HCT116 (cell line): ENCODE measurements at regions not wholly inside any gene's neighbourhood (a gene's known extent, or its start where the extent isn't known, plus 50 kb on each side); places are given as distances from the start of the nearest gene placed in this dataset.

Experiments
- ATAC-seq: fragments of 200-7000 bp; cut with Tn5 transposase; 2 replicates; pipeline ENCODE4 v1.9.1; 2020; ENCODE audit warnings: mild to moderate bottlenecking, moderate library complexity
- BruUV-seq: library from RNA; stranded (reverse); fragments of 400-500 nt; replicated peaks from 2 replicates; lab custom pipeline; 2021; lab: Mats Ljungman, UMichigan
- CTCF ChIA-PET: fragments of 300-600 bp; sonication (Branson Sonifier 250); formaldehyde crosslinking; loops from one replicate; lab custom pipeline; 2021; ENCODE audit warnings: antibody characterized with exemption; lab: Charles Lee
- POLR2A ChIA-PET: fragments of 300-600, 350-600 bp; sonication (Branson Sonifier 250); formaldehyde crosslinking; loops from one replicate; lab custom pipeline; 2021; ENCODE audit warnings: antibody characterized with exemption; lab: Charles Lee
- RAD21 ChIA-PET, 2 experiments: fragments of 300-600 bp; sonication (Branson Sonifier 250); formaldehyde crosslinking; loops; one replicate each; lab custom pipeline; 2023; ENCODE audit warnings: low total read pairs in 2 of 2; ENCODE audit not compliant: uncharacterized antibody in 2 of 2, unreplicated experiment in 2 of 2, low non-redundant PET in 1 of 2; lab: Charles Lee
- DNase-seq: peaks from one replicate; pipeline ENCODE4 v3.0.0-alpha.2; 2010; ENCODE audit warnings: low read depth, low spot score
- H2AFZ ChIP-seq: fragments of 200-600 bp; shearing (Covaris generic), sonication (generic); 2 replicates; pipeline ENCODE4 v1.6.1; 2017; ENCODE audit warnings: low read depth, mixed run types, mixed read lengths, antibody characterized with exemption, low read length; ENCODE audit not compliant: poor library complexity, severe bottlenecking
- H3K27ac ChIP-seq: 2 replicates; pipeline ENCODE4 v1.5.1; 2012; ENCODE audit warnings: low read depth, low read length
- H3K27me3 ChIP-seq: fragments of 200-600 bp; sonication (generic); 2 replicates; pipeline ENCODE4 v1.6.1; 2016; ENCODE audit warnings: mixed run types, low read length, mixed read lengths; ENCODE audit not compliant: insufficient read depth
- H3K36me3 ChIP-seq, 2 experiments: fragments of 200-500 bp in 1 of 2; fragments of 200-600 bp in 1 of 2; sonication (Bioruptor generic) in 1 of 2; sonication (generic) in 1 of 2; 2 replicates each; pipeline versions ENCODE4 v1.5.1 to v1.6.1; 2014 to 2016; ENCODE audit warnings: low read length in 2 of 2, inconsistent platforms in 1 of 2, mixed read lengths in 1 of 2, mixed run types in 1 of 2; ENCODE audit not compliant: insufficient read depth in 2 of 2, control insufficient read depth in 1 of 2
- H3K4me1 ChIP-seq, 2 experiments: fragments of 200-600 bp in 1 of 2; sonication (generic) in 1 of 2; 2 replicates each; pipeline versions ENCODE4 v1.5.1 to v1.6.1; 2012 to 2017; ENCODE audit warnings: low read length in 2 of 2, inconsistent platforms in 1 of 2, mild to moderate bottlenecking in 1 of 2, mixed read lengths in 1 of 2, mixed run types in 1 of 2, moderate library complexity in 1 of 2; ENCODE audit not compliant: insufficient read depth in 2 of 2, control insufficient read depth in 1 of 2
- H3K4me2 ChIP-seq: fragments of 200-600 bp; sonication (generic); 2 replicates; pipeline ENCODE4 v1.6.1; 2017; ENCODE audit warnings: mixed run types, low read length, mixed read lengths
- H3K4me3 ChIP-seq, 2 experiments: fragments of 200-600 bp in 1 of 2; sonication (generic) in 1 of 2; replicated peaks in 1 of 2; 2 replicates each; pipeline ENCODE4 v1.5.1; 2011 to 2016; ENCODE audit warnings: low read length in 2 of 2, control low read depth in 1 of 2, low read depth in 1 of 2, mild to moderate bottlenecking in 1 of 2, mixed read lengths in 1 of 2, mixed run types in 1 of 2
- H3K79me2 ChIP-seq: fragments of 200-600 bp; sonication (generic); 2 replicates; pipeline ENCODE4 v1.6.1; 2017; ENCODE audit warnings: mild to moderate bottlenecking, mixed run types, low read length, moderate library complexity, mixed read lengths; ENCODE audit not compliant: insufficient read depth
- H3K9ac ChIP-seq: fragments of 200-600 bp; sonication (generic); 2 replicates; pipeline ENCODE4 v1.6.1; 2016; ENCODE audit warnings: low read length, mixed read lengths
- H3K9me2 ChIP-seq: fragments of 200-600 bp; sonication (generic), shearing (Covaris generic); 2 replicates; pipeline ENCODE4 v1.6.1; 2017; ENCODE audit warnings: mixed run types, mild to moderate bottlenecking, moderate library complexity; ENCODE audit not compliant: insufficient read depth
- H3K9me3 ChIP-seq, 2 experiments: fragments of 200-500 bp in 1 of 2; fragments of 200-600 bp in 1 of 2; sonication (Bioruptor generic) in 1 of 2; sonication (generic) in 1 of 2; 2 replicates each; pipeline ENCODE4 v1.6.1; 2014 to 2017; ENCODE audit warnings: low read length in 2 of 2, mixed read lengths in 2 of 2, inconsistent platforms in 1 of 2, low read depth in 1 of 2, mild to moderate bottlenecking in 1 of 2, mixed run types in 1 of 2, moderate library complexity in 1 of 2; ENCODE audit not compliant: control insufficient read depth in 1 of 2, insufficient read depth in 1 of 2
- H4K20me1 ChIP-seq: fragments of 200-600 bp; sonication (generic), shearing (Covaris generic); 2 replicates; pipeline ENCODE4 v1.6.1; 2017; ENCODE audit warnings: mixed run types, mild to moderate bottlenecking, moderate library complexity; ENCODE audit not compliant: insufficient read depth
- CEBPB ChIP-seq: IDR thresholded peaks from 2 replicates; pipeline ENCODE4 v1.6.1; 2012; ENCODE audit warnings: low read depth
- EZH2 ChIP-seq: fragments of 200-600 bp; sonication (generic); IDR thresholded peaks from 2 replicates; pipeline ENCODE4 v1.6.1; 2017; ENCODE audit warnings: antibody characterized with exemption, mixed run types
- JUND ChIP-seq: IDR thresholded peaks from 2 replicates; pipeline ENCODE4 v1.6.1; 2012
- RAD21 ChIP-seq: IDR thresholded peaks from 2 replicates; pipeline ENCODE4 v1.6.1; 2012; ENCODE audit warnings: low read depth, mild to moderate bottlenecking
- REST ChIP-seq: IDR thresholded peaks from 2 replicates; pipeline ENCODE4 v1.6.1; 2012; ENCODE audit warnings: low read depth
- SIN3A ChIP-seq: IDR thresholded peaks from 2 replicates; pipeline ENCODE4 v1.6.1; 2012; ENCODE audit warnings: low read depth
- SP1 ChIP-seq: IDR thresholded peaks from 2 replicates; pipeline ENCODE4 v1.6.1; 2012; ENCODE audit warnings: low read depth
- ZNF274 ChIP-seq: fragments of 200-500 bp; sonication (Bioruptor generic); IDR thresholded peaks from 2 replicates; pipeline ENCODE4 v1.6.1; 2014; ENCODE audit warnings: mild to moderate bottlenecking, low read depth, low read length, inconsistent platforms
- intact Hi-C: fragments of 100-400 bp; cut with micrococcal nuclease; formaldehyde crosslinking; loops from 2 replicates; pipeline ENCODE4 v1.10.0; 2022
- TF ChIP-seq, protein P1 (sequence below): IDR thresholded peaks from 2 replicates; pipeline ENCODE4 v1.6.1; 2012

GRCh38 chr4:24434241-24434640 lies 150.1 kb downstream of the DHX15 start:
- intact Hi-C loops, result no loop called here
- no peaks in the 10 kb centered on the region for H3K4me1 ChIP-seq
- TF ChIP-seq ZNF274, result no peak
- no peak for TF ChIP-seq JUND
- TF ChIP-seq SIN3A, result no peak
- no peak for TF ChIP-seq CEBPB
- TF ChIP-seq SP1, result no peak
- TF ChIP-seq EZH2, result no peak
- TF ChIP-seq RAD21, result no peak
- TF ChIP-seq, protein P1, sequence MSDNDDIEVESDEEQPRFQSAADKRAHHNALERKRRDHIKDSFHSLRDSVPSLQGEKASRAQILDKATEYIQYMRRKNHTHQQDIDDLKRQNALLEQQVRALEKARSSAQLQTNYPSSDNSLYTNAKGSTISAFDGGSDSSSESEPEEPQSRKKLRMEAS, result no peak
- TF ChIP-seq REST, result no peak
- H2AFZ ChIP-seq, result no peak overlapping the region
- no TSS peak for BruUV-seq
- no peak overlapping the region for H3K4me3 ChIP-seq
- no peak overlapping the region for H3K9ac ChIP-seq
- no peaks in the 10 kb centered on the region for H4K20me1 ChIP-seq
- CTCF ChIA-PET, result no interaction called here
- H3K27ac ChIP-seq, result no peak overlapping the region
- DNase-seq (no peak), ATAC-seq (no peak)
- RAD21 ChIA-PET, result no interaction called here
- no peaks in the 10 kb centered on the region for H3K79me2 ChIP-seq
- peaks cover 27% of the 10 kb centered on the region for H3K27me3 ChIP-seq
- no peaks in the 10 kb centered on the region for H3K9me2 ChIP-seq
- no peaks in the 10 kb centered on the region for H3K9me3 ChIP-seq
- no peaks in the 10 kb centered on the region for H3K36me3 ChIP-seq
- POLR2A ChIA-PET, result interaction anchor here (0.6 kb wide), 1 partner anchor 9 kb away, joined by 3 read pairs; no protein-coding TSS in a partner anchor
- no peak overlapping the region for H3K4me2 ChIP-seq
